KBM-7 (cell line): ENCODE measurements at regions not wholly inside any gene's neighbourhood (a gene's known extent, or its start where the extent isn't known, plus 50 kb on each side); places are given as distances from the start of the nearest gene placed in this dataset.
"Not testable (repeated sequence)": the region's sequence is repeated elsewhere in the genome, so short reads cannot be mapped to it uniquely, and the experiment has no call there.

Experiments used
- DNase-seq: peaks from one replicate; pipeline ENCODE4 v3.0.0-alpha.2; 2015
- in situ Hi-C: fragments of 300-500 bp; cut with MboI; formaldehyde crosslinking; loops from 2 replicates; pipeline ENCODE4 v1.14.3; 2020; ENCODE audit warnings: low sequenced_read_pairs, low pct_unique_long_range_greater_than_20kb, mixed read lengths

DNA sequence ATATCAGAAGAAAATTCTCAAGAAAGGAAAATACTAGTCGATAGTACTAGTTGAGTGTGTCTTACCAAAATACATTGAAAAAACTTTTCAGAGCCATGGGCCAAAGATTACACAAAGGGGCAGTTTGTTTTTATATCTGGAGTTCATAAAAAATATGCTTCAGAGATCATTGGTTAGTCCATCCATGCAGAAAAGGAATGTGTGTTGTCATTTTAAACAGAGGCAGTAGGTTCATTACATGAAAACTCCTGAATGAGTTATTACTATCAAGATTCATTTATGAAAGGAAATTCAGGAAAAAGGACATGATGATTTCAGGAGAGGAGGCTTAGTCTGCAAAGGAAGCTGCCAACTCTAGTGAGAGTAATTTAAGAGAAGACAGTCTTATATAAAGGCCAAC lies 354.8 kb downstream of the AEBP2 start:
- no peak for DNase-seq
- in situ Hi-C loops = no loop called here

- DNase-seq = no peak
- in situ Hi-C loops = no loop called here
Observed at GRCh38 chr12:19799216-19799615, 359.9 kb downstream of the AEBP2 start.

- in situ Hi-C loops = no loop called here
- DNase-seq = no peak
Observed at GRCh38 chr12:19799895-19800602, 360.8 kb downstream of the AEBP2 start.

- no peak for DNase-seq
- in situ Hi-C loops = no loop called here
Observed at GRCh38 chr12:19800884-19801283, 361.6 kb downstream of the AEBP2 start.

DNA sequence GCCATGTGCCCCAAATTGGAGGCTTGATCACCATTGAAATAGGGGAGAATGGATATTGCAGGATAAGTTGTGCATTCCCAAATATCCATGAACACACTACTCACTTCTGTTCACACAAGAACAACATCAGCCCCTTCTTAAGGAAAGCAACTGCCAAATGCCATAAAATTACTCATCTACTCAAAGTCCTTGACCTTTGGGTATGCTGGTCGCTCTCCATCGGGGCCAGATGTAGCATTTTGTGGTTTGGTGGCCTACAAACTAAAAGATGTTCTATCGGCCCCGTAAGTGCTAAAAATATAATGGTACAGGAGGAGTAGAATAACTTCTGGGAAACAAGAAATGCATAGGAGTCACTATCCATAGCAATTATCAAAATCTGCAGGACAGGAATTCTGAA lies 362.6 kb downstream of the AEBP2 start:
- DNase-seq = no peak
- in situ Hi-C loops = no loop called here

DNA sequence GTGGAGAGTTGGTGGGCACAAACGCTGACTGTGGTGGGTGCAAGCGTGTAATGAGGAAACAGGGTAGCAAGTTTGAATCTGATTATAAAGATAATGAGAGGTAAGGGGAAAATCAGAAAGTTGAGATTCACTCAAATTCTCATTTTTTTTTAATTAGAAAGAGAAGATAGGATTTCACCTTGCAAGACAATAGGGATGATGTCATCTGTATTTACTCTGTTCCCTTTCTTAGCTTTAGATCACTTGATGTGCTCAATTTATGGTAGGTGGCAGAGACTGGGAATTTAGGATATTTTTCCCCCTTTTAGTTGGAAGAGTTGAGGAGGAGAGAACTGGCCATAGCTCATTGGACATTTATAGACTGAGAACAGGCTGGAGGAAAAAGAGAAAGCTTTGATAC lies 363.6 kb downstream of the AEBP2 start:
- no peak for DNase-seq
- in situ Hi-C loops = no loop called here

- in situ Hi-C loops = no loop called here
- no peak for DNase-seq
Observed at GRCh38 chr12:19804737-19805136, 365.4 kb downstream of the AEBP2 start.

DNA sequence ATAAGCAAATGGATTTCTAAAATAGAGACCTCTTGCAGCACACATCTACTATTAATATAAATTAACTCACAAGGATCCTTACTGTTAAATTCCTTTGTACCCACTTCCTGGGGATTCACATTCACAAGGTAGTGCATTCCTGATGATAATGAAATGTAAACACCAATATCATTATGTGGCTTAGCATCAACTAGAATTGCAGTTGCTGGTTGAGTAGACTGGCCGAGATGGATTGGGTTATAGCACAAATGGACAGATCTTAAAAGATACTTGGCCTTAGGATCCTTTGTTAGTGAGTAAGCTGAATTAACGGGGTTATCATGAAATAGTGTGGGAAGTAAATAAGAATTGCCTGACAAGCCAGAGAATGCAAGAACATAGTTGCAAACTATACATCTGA lies 369.1 kb downstream of the AEBP2 start:
- in situ Hi-C loops = no loop called here
- no peak for DNase-seq

DNA sequence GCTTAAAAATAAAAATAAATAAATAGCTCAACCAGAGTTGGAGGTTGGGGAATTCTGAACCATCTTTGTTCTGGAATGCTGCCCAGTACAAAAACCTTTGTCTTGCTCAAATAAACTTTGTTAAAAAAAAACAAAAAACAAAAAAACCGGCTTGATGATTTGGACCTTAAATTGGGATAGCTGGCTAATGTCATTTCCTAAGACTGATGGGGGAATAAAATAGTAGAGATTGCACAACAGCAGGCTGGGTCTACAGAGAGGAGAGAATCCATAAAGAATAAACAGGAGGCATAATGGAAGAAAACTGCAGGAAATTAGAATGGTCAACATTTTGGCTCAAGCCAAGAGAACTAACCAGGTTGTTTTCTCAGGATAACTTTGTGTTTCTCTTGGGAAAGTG lies 370.9 kb downstream of the AEBP2 start:
- no peak for DNase-seq
- in situ Hi-C loops = no loop called here

GRCh38 chr12:19811922-19812321 lies 372.6 kb downstream of the AEBP2 start:
- in situ Hi-C loops = no loop called here

DNA sequence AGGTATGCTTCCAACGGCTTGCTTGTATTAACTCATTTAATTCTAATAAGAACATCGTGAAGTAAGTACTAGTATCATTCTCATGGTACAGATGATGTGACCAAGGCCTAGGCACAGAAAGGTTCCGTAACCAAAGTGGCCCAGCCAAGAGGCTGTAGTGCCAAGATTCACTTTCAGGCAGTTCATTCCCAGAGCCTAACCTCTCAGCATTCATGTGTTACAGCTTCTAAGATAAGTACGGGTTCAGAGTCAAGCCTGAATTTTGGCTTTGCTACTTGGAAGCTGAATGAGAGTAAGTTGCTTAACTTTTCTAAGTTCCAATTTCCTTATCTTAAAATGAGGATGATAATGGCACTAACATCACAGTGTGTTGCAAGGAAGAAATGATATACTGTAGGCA lies 379.9 kb downstream of the AEBP2 start:
- in situ Hi-C loops = no loop called here
- no peak for DNase-seq

More at GRCh38 chr12:19811922-19812321, 372.6 kb downstream of the AEBP2 start:
- no peak for DNase-seq

DNA sequence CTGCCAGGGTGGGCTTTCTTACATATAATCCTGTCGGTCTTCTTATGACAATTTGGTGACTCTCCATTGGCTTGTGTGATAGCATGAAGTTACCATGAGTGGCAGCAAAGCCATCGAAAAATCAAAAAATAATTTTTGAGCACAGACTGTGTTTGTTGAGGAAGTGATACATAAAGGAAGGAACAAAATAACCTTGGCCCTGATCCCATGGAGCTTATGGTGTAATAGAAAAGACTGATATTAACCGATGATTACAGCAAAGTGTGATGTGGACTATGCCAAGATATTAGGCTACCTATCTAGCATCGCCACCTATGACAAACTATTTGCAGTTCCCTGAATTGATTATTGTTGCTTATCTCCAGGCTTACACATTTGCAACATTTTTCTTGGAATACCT lies 383.2 kb downstream of the AEBP2 start:
- in situ Hi-C loops = no loop called here
- DNase-seq = no peak

GRCh38 chr12:19823326-19823725 lies 384.0 kb downstream of the AEBP2 start:
- DNase-seq, in situ Hi-C loops: not testable (repeated sequence)

GRCh38 chr12:19826980-19827550 lies 387.8 kb downstream of the AEBP2 start:
- no peak for DNase-seq

DNA sequence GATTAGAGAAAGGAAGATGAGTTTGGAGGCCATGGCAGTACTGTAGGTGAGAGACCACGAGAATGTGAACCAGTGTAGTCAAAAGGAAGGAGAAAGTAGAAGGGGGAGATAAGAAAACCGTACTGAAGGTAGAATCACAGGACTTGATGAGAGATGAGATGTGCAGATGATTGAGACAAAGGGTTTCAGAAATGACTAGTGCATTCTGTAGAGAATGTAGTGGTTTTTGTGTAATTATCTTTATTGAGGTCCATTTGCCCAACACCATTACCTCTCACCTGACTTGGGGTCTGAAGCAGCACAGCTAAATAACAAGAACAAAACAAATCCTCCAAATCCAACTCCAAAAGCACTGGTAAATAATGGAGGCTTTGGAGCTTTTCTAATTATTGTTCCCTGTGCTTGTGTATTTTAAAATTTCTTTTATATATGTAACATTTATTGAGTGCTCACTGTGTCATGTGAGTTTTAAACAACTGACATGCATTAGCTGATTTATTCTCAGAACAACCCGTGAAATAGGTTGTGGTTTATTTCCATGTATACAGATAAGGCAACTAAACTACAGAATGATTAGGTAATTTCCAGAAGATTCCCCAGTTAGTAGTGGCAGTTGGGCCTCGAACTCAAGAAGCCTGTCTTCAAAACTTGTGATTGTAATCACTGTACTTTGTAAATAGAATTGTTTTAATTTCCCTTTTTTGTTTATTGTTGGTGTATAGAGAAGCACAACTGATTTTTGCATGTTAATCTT lies 390.0 kb downstream of the AEBP2 start:
- DNase-seq = no peak
- in situ Hi-C loops = no loop called here

More at GRCh38 chr12:19826980-19827550, 387.8 kb downstream of the AEBP2 start:
- in situ Hi-C loops = no loop called here

- in situ Hi-C loops = no loop called here
- no peak for DNase-seq
Observed at GRCh38 chr12:19830446-19830845, 391.2 kb downstream of the AEBP2 start.

GRCh38 chr12:19833775-19834501 lies 394.6 kb downstream of the AEBP2 start:
- DNase-seq = no peak
- in situ Hi-C loops = no loop called here

GRCh38 chr12:19834592-19834991 lies 395.3 kb downstream of the AEBP2 start:
- in situ Hi-C loops = no loop called here
- no peak for DNase-seq

GRCh38 chr12:19836056-19836455 lies 396.8 kb downstream of the AEBP2 start:
- DNase-seq = no peak
- in situ Hi-C loops = no loop called here

DNA sequence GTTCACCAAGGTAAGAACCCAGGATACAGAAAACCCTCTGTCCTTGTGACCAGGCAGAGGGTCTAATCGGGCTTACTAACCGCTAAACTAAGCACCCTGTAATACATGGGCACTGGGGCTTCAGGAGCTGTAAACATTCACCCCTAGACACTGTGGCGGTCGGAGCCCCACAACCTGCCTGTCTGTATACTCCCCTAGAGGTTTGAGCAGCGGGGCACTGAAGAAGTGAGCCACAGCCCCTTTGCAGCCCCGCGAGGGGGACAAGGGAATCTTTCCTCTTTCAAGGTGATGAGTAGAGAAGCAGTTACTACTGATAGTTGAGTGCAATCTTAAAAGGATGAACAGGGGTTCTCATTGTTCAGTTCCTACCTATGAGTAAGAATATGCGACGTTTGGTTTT lies 397.2 kb downstream of the AEBP2 start:
- DNase-seq = no peak
- in situ Hi-C loops = no loop called here
